Superior temporal gyrus (tissue), 1 donor: ENCODE measurements at regions not wholly inside any gene's neighbourhood (a gene's known extent, or its start where the extent isn't known, plus 50 kb on each side); places are given as distances from the start of the nearest gene placed in this dataset.
"Not testable (repeated sequence)": the region's sequence is repeated elsewhere in the genome, so short reads cannot be mapped to it uniquely, and the experiment has no call there.

ENCODE experiments used
- DNase-seq: peaks from one replicate; pipeline ENCODE4 v3.0.0-alpha.2; 2016; ENCODE audit errors: extremely low spot score

DNA sequence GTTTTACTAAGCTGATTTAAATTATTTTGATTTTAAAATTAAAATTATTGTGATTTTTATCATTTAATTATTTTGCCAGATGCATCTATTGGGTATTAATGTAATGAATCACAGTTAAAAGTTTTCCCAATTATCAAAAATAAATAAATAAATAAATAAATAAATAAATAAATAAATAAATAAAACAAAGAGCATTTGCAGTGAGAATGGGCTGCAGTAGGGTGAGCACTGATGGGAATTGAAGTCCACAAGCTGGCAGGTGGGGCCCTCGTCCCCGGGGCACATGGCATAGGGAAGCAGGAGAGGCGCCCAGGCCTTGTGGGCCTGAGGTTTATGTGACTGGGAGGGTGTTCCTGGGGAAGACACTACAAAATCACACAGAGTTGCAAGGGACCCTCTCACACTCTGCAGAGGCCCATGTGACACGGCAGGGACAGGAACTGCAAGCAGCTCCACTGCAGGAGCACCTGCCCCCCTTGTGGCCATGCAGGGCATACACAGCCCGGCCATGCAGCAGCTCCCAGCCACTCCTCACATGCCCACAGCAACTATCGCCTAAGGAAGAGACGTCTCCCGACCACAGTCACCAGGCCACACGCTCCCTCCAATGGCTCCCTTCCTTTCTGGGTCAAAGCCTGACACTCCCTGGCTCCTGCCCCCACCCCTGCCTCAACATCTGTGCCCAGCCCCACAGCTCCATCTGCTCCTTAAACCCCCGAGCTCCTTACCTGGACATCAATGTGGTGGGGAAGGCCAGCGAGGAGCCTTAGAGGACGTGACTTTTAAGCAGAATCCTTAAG, 256.3 kb upstream of the SFSWAP start:
- DNase-seq = no peak

DNA sequence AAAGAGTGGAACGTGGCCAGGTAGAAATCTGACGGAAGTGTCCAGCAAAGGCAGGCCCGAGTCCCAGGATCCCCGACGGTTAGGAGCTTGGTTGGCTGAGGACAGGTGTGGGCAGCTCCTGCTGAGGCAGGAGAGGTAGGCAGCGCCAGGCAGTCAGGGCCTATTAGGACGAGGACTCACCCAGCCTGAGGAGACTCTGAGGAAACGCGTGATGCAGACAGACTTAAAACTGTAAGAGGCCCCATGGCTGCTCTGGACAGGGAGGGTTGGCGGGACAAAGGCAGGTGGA, 255.7 kb upstream of the SFSWAP start:
- no peak for DNase-seq

DNA sequence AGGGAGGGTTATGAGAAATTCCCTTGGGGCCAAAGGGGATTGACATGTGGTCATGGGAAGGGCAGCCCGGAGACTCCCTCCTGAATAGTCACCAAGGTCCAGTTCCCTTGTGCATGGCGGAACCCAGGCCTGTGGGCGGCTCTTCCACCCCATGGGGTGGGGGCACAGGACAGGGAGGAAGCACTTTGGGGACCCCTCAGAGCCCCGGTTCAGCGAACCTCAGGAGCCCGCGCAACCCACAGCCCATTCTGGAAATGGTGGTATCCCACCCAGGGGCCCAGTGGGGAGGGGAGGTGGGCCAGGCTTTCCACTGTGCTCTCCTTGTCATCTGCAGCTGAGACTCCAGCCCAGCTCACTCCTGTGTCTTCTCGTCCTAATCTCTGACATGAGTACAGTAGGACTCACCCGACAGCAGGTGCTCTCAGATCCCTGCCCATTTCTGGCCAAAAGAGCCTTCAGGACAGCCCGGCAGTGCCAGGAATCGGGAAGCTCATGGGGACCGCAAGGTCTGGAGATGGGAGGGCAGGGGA, 255.2 kb upstream of the SFSWAP start:
- DNase-seq = no peak

DNA sequence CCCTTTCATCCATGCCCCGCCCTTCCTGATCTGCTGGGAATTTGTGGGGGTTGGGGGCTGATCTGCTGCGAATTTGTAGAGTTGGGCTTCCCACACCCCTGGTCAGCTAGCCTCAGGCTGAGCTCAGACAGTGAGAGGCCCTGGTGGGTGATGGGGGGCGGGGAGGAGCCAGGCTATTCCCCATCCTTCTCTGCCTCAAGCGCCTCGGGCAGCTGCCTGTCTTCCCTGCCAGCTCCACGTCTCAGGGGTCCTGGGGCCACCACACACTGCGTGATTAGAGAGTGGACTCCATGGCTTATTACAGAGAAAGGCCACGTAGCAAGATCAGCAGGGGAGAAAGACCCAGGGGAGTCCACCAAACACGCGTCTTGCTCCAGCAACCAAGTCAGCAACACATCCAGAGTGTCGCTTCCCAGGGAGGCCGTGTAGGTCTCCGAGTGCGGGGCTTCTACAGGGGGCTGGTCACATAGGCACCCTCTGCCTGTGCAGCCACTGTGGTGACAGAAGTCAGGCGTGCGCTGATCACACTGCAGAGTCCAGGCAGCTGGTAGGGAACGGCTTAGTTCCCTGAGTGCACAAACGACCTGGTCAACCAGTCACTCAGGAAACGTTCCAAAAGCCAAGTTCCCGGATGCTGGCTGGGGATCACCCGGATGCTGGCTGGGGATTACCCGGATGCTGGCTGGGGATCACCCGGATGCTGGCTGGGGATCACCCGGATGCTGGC, 254.4 kb upstream of the SFSWAP start:
- no peak for DNase-seq

DNA sequence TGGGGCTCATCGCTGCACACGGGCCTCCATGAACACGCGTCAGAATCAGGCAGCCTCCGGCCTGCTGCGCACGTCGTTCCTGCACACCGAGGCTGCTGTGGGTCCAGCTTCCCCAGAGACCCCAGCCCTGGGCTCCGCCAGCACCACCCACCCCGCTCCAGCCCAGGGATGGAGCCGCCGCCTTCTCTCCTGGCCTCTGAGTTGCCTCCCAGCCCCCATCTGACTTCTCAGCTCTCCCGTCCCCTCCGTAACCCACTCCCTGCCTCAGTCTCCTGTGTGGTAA, 253.9 kb upstream of the SFSWAP start:
- no peak for DNase-seq

DNA sequence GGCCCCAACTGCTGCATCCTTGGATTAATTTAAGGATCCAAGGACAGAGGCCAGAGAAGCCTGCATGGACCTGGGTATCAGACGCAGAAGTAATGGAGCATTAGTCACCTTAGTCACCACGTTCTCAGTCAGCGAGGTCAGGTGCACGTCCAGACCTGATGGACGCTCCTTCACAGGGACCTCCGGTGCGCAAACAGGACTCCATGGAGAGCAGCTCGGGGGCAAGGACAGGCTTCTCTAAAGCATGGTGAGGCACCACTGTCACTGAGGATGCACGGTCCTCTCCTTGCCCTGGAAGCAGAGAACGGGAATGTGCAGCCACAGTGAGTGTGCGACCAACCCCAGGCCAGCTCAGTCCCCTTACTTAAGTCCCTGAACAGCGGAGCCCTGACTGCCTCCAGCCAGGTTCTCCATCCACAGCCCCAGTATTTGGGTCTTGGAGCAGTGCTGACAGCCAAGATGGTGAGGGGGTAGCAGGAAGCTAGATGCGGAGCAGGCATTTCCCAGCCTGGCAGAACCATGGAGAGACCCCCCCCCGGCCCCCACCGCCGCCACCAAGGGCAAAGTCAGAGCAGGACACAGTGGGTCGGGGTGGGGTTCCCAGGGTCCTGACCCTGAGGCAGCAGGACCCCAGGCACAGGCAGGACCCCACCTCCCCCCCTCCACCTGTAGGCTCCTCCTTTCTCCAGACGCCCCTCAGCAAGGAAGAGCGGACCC, 253.4 kb upstream of the SFSWAP start:
- no peak for DNase-seq

GRCh38 chr12:131458048-131458374, 252.9 kb upstream of the SFSWAP start:
- no peak for DNase-seq

- no peak for DNase-seq
Observed at GRCh38 chr12:131458931-131459772, 251.7 kb upstream of the SFSWAP start.

DNA sequence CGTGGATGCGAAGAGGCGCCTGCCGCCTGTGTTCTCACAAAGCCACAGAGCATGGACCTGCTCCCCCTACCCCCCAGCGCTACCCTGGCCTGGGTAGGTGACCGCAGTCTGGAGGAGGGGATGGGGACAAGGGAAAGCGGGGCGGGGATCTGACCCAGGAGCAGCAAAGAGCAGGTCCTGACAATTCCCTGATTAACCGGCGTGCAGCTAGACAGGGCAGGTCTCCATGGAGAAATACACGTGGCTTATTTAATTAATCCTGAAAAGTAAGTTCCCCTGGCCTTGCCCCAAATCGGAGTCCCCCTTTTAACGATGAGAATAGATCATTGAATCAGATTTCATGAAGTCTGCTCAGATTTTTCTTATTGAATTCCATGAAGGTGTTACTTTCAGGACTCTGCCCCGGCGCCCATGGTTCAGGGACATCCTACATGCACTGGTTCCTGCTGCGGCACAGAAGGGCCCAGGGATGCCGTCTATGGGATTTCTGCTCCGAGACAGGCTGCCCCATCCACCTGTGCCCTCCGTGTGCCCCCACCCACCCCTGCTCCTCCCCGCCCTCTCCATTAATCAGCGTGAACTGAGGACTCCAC, 251.0 kb upstream of the SFSWAP start:
- DNase-seq = no peak

- DNase-seq = peak; percentile 53
Observed at GRCh38 chr12:131460520-131460919, 250.4 kb upstream of the SFSWAP start.

DNA sequence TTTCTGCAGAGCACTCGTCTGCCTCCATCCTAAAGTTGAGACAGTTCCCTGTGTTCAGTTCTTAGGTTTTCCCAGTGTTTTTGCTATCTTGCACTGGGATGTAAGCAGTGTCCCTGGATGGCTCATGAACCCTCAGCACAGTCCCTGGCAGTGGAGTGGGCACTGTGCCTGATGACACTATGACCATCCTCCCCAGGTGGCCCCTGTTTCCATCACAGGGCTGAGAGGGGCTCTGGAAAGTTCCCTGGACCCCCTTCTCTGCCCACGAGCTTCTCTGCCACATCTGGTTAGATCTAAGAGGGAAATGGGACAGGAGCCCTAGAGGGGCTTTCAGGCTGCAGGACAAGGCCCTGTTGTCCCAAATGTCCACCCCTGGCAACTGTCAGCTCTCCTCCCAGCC, 249.8 kb upstream of the SFSWAP start:
- no peak for DNase-seq

GRCh38 chr12:131463174-131463573, 247.7 kb upstream of the SFSWAP start:
- no peak for DNase-seq

- DNase-seq = no peak
Observed at GRCh38 chr12:131464081-131464480, 246.8 kb upstream of the SFSWAP start.

GRCh38 chr12:131466306-131466705, 244.6 kb upstream of the SFSWAP start:
- no peak for DNase-seq

DNA sequence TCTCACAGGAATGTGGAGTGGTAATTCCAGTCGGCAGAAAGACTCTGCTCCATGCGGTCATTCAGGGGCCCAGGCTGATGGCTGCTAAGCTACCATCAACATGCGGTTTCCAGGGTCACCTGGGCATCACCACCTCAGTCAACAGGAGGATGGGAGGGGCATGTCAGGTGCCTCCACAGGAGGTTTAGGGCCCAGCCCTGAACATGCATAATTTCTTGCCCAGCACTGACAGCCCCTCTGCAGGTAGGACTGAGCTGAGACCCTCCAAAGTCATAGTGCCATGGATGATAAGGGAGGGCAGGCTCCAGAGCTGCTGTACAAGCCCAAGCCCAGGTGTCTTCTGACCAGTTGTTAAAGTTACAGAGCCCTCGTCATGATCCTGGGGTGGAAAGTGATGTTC, 244.0 kb upstream of the SFSWAP start:
- DNase-seq = no peak

DNA sequence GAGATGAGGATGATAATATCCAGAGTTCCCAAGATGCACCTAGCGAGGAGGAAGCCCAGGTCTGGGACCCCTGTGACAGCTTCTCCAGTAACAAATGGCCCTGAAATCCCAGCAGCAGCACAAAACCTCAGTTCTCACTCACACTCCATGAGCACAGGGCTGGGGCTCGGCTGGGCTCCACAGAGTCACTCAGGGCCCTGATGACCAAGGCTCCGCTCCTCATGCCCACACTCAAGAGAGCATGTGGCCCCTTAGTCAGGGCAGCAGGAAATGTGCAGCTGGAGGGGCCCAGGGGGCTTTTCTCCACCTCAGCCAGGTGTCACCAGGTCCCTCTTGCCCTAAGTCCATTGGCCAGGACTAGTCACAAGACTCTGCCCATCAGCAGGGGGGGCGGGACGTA, 242.7 kb upstream of the SFSWAP start:
- DNase-seq = no peak

GRCh38 chr12:131469945-131470344, 240.9 kb upstream of the SFSWAP start:
- not testable (repeated sequence) for DNase-seq

DNA sequence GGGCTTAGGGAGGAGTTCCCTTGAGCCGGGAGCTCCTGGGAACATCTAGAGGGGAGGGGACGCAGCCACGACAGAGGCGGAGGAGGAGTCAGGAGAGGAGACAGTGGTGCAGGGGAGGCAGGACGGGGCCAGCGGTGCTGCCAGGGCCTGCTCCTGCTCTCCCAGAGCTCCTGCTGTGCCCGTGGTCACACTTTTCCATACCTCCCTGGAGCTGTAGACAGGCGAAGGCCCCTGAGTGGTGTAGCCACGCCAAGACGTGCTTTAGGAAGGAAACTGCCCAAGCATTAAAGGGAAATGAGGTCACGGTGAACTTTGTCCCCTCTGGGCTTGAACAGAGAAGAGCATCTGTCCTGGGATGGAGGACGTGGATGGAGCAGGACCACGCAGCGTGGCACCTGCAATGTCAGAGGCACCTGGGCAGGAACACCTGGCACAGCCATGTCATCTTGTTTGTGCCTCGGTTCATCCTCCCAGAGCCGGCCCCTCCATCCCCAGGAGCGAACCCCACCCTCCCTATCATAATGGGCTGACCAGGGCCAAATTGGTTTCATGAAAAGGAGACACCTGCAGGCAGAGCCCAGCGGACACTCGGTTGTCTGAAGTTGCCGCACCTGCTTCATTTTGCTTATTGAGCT, 239.5 kb upstream of the SFSWAP start:
- DNase-seq = no peak

DNA sequence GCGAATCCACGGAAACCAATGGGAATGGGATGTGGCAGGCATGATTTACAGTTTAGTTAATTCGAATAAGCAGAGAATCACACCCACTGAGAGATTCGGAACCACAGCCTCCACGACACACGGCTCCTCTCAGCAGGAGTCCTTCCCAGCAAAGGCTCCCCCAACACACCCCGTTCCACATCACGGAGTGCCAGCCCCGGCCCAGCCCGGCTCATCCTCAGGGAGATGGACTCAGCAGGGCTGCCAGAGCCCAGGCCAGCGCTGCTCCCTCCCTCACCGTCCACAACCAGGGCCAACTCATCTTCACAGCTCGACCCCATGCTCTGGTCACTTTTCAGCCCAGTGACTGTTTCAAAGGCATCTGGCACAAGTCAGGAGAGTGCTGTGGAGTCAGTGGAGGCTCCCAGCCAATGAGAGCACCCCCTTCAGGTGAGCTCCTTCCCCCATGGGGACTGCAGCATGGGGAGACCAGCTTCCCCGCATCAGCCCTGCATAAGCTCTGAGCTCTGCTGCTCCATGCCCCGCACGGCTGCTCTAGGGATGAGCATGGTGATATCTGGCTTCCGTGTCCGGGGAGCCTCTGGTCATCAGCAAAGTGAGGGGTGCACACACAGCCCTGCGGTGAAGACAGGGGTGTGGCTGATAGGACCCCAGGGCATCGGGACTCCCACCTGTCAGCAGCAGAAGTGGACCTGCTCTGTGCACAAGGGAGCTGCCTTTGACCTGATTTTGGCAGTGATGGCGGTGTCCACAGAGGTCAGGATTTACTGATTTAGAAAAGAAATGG, 238.8 kb upstream of the SFSWAP start:
- DNase-seq = no peak

GRCh38 chr12:131473261-131473660, 237.6 kb upstream of the SFSWAP start:
- DNase-seq = no peak
